HEK293 (cell line): ENCODE measurements at regions not wholly inside any gene's neighbourhood (a gene's known extent, or its start where the extent isn't known, plus 50 kb on each side); places are given as distances from the start of the nearest gene placed in this dataset.
A peak's percentile ranks its signal among the peaks of the same experiment; 100 is the strongest.

ENCODE experiments used
- CTCF ChIA-PET: fragments of 350-600 bp; formaldehyde crosslinking; extraction: SDS; loops from one replicate; lab custom pipeline; 2021; ENCODE audit warnings: antibody characterized with exemption; lab: Yijun Ruan, JAX
- POLR2A ChIA-PET: fragments of 300-600 bp; formaldehyde crosslinking; extraction: SDS; loops from one replicate; lab custom pipeline; 2020; ENCODE audit warnings: antibody characterized with exemption, inconsistent platforms; lab: Yijun Ruan, JAX
- H3K27ac ChIP-seq: fragments of 200-500 bp; sonication (Bioruptor generic); 2 replicates; pipeline ENCODE4 v1.5.1; 2014; ENCODE audit warnings: low read depth, low read length, control low read depth, inconsistent platforms; ENCODE audit errors: extremely low read depth
- H3K36me3 ChIP-seq, 2 experiments: fragments of 200-500 bp in 1 of 2; sonication (Bioruptor generic) in 1 of 2; 1 replicate in 1 of 2; 2 replicates in 1 of 2; pipeline ENCODE4 v1.5.1; 2014 to 2017; ENCODE audit warnings: inconsistent platforms in 2 of 2, low read length in 2 of 2; ENCODE audit not compliant: control insufficient read depth in 2 of 2, insufficient read depth in 1 of 2
- H3K4me1 ChIP-seq: fragments of 200-500 bp; sonication (Bioruptor generic); 2 replicates; pipeline ENCODE4 v1.5.1; 2014; ENCODE audit warnings: mild to moderate bottlenecking, low read length, inconsistent platforms; ENCODE audit not compliant: control insufficient read depth, insufficient read depth
- H3K4me3 ChIP-seq: 2 replicates; pipeline ENCODE4 v1.5.1; 2011; ENCODE audit warnings: low read depth, mild to moderate bottlenecking, control low read depth, low read length, moderate library complexity
- H3K9me3 ChIP-seq: fragments of 200-500 bp; sonication (Bioruptor generic); 2 replicates; pipeline ENCODE4 v1.5.1; 2014; ENCODE audit warnings: low read depth, low read length, inconsistent platforms; ENCODE audit not compliant: control insufficient read depth, insufficient read depth
- GLIS1 ChIP-seq: fragments of 450-650 bp; formaldehyde crosslinking; IDR thresholded peaks from 2 replicates; pipeline ENCODE4 v1.5.1; 2016; ENCODE audit warnings: missing biosample characterization, missing genetic modification characterization
- SALL2 ChIP-seq: fragments of 450-650 bp; formaldehyde crosslinking; IDR thresholded peaks from 2 replicates; pipeline ENCODE4 v1.5.0; 2017; ENCODE audit warnings: missing biosample characterization, mild to moderate bottlenecking, missing genetic modification characterization, borderline replicate concordance
- TCF7L2 ChIP-seq: IDR thresholded peaks from 2 replicates; pipeline ENCODE4 v1.6.1; 2011; ENCODE audit warnings: low read depth, mild to moderate bottlenecking, inconsistent platforms, low read length, moderate library complexity, borderline replicate concordance
- ZBTB6 ChIP-seq: fragments of 450-650 bp; formaldehyde crosslinking; IDR thresholded peaks from 2 replicates; pipeline ENCODE4 v1.5.1; 2017; ENCODE audit warnings: missing biosample characterization, missing genetic modification characterization
- ZNF223 ChIP-seq: fragments of 450-650 bp; formaldehyde crosslinking; IDR thresholded peaks from 2 replicates; pipeline ENCODE4 v1.5.1; 2016; ENCODE audit warnings: missing biosample characterization, missing genetic modification characterization
- ZNF248 ChIP-seq: fragments of 450-650 bp; formaldehyde crosslinking; IDR thresholded peaks from 2 replicates; pipeline ENCODE4 v1.5.1; 2017; ENCODE audit warnings: missing biosample characterization, missing genetic modification characterization
- ZNF37A ChIP-seq: fragments of 450-650 bp; IDR thresholded peaks from 2 replicates; pipeline ENCODE4 v1.5.1; 2018; ENCODE audit warnings: missing biosample characterization, missing genetic modification characterization
- ZNF423 ChIP-seq: fragments of 450-650 bp; formaldehyde crosslinking; IDR thresholded peaks from 2 replicates; pipeline ENCODE4 v1.5.1; 2016; ENCODE audit warnings: missing biosample characterization, missing genetic modification characterization
- ZNF488 ChIP-seq: fragments of 450-650 bp; formaldehyde crosslinking; IDR thresholded peaks from 2 replicates; pipeline ENCODE4 v1.5.1; 2016; ENCODE audit warnings: missing biosample characterization, missing genetic modification characterization
- ZNF510 ChIP-seq: fragments of 450-650 bp; formaldehyde crosslinking; IDR thresholded peaks from 2 replicates; pipeline ENCODE4 v1.5.1; 2018; ENCODE audit warnings: mild to moderate bottlenecking, missing genetic modification characterization, missing biosample characterization; ENCODE audit not compliant: insufficient replicate concordance
- ZNF600 ChIP-seq: fragments of 450-650 bp; formaldehyde crosslinking; IDR thresholded peaks from 2 replicates; pipeline ENCODE4 v1.5.1; 2016; ENCODE audit warnings: missing biosample characterization, missing genetic modification characterization
- ZNF660 ChIP-seq: fragments of 450-650 bp; IDR thresholded peaks from 2 replicates; pipeline ENCODE4 v1.5.1; 2018; ENCODE audit warnings: missing biosample characterization, mild to moderate bottlenecking, missing genetic modification characterization
- ZNF707 ChIP-seq: fragments of 450-650 bp; formaldehyde crosslinking; IDR thresholded peaks from 2 replicates; pipeline ENCODE4 v1.5.1; 2016; ENCODE audit warnings: missing biosample characterization, missing genetic modification characterization

GRCh38 chr10:128853537-128853936 is 613.5 kb upstream of the MGMT start (continued):
- no peak for TF ChIP-seq ZNF488 (tag by site-specific recombination)
- TF ChIP-seq ZBTB6 (tag by site-specific recombination) = no peak

GRCh38 chr10:128854204-128854603 is 612.8 kb upstream of the MGMT start:
- ChIA-PET CTCF (interaction anchor here (0.8 kb wide), 1 partner anchor 586 kb away, joined by 4 read pairs; no protein-coding TSS in a partner anchor), POLR2A (no interaction called here)
- Histone ChIP-seq H3K4me1 (peaks cover 8% of the 10 kb centered on the region), H3K27ac (no peak overlapping the region), H3K4me3 (no peak overlapping the region), H3K36me3 (no peaks in the 10 kb centered on the region), H3K9me3 (no peaks in the 10 kb centered on the region)
- no peak for TF ChIP-seq TCF7L2

GRCh38 chr10:128854963-128855362 is 612.1 kb upstream of the MGMT start:
- no peak for TF ChIP-seq ZNF510 (tag by site-specific recombination)
- TF ChIP-seq TCF7L2 = no peak
- no peak for TF ChIP-seq ZNF223 (tag by site-specific recombination)
- no peak for TF ChIP-seq ZNF423 (tag by site-specific recombination)
- 0 out of 2 replicates have a peak, but pooled peaks have one; percentile 12 for TF ChIP-seq GLIS1 (tag by site-specific recombination)
- no peak for TF ChIP-seq ZBTB6 (tag by site-specific recombination)
- TF ChIP-seq ZNF707 (tag by site-specific recombination) = 0 out of 2 replicates have a peak, but pooled peaks have one; percentile 20
- no peak for TF ChIP-seq ZNF660 (tag by site-specific recombination)
- H3K9me3 ChIP-seq = no peaks in the 10 kb centered on the region
- no peaks in the 10 kb centered on the region for H3K36me3 ChIP-seq
- POLR2A ChIA-PET = no interaction called here
- H3K4me3 ChIP-seq = no peak overlapping the region
- H3K4me1 ChIP-seq = peaks cover 8% of the 10 kb centered on the region
- CTCF ChIA-PET = interaction anchor here (0.8 kb wide), 1 partner anchor 587 kb away, joined by 4 read pairs; no protein-coding TSS in a partner anchor
- H3K27ac ChIP-seq = no peak overlapping the region

GRCh38 chr10:128855618-128856428 is 611.2 kb upstream of the MGMT start:
- Histone ChIP-seq H3K4me3 (no peak overlapping the region), H3K36me3 (no peaks in the 10 kb centered on the region), H3K9me3 (no peaks in the 10 kb centered on the region), H3K4me1 (peaks cover 8% of the 10 kb centered on the region)
- POLR2A ChIA-PET = no interaction called here
- CTCF ChIA-PET = interaction anchor here (0.7 kb wide), 1 partner anchor 587 kb away, joined by 4 read pairs; no protein-coding TSS in a partner anchor
- TF ChIP-seq ZNF37A (tag by site-specific recombination) (no peak), ZNF248 (tag by site-specific recombination) (no peak), SALL2 (tag by site-specific recombination) (no peak), ZNF600 (tag by site-specific recombination) (no peak)
- TF ChIP-seq, all 188 proteins: peak for 0
- H3K27ac ChIP-seq = no peak overlapping the region
